CD14-positive monocyte (primary cell): ENCODE measurements at regions not wholly inside any gene's neighbourhood (a gene's known extent, or its start where the extent isn't known, plus 50 kb on each side); places are given as distances from the start of the nearest gene placed in this dataset.

Experiments
- DNase-seq, 3 donors: peaks; one replicate each; pipeline ENCODE4 v3.0.0-alpha.2; 2011 to 2022
- H2AFZ ChIP-seq: 2 replicates; pipeline ENCODE4 v1.6.0; 2012; ENCODE audit warnings: mild to moderate bottlenecking, low read depth, low read length, inconsistent platforms; ENCODE audit not compliant: insufficient read depth, poor library complexity, severe bottlenecking
- H3K27ac ChIP-seq, 2 donors: 1 replicate in 1 of 2; 2 replicates in 1 of 2; pipeline ENCODE4 v1.5.1; 2012 to 2013; ENCODE audit warnings: low read length in 2 of 2, control low read depth in 1 of 2, inconsistent platforms in 1 of 2, low read depth in 1 of 2, mild to moderate bottlenecking in 1 of 2
- H3K27me3 ChIP-seq, 2 donors: one replicate each; pipeline versions ENCODE4 v1.6.0 to v1.6.1; 2011 to 2013; ENCODE audit warnings: low read length in 2 of 2; ENCODE audit not compliant: control insufficient read depth in 2 of 2, insufficient read depth in 2 of 2
- H3K36me3 ChIP-seq, 2 donors: replicated peaks in 1 of 2; 1 replicate in 1 of 2; 2 replicates in 1 of 2; pipeline versions ENCODE4 v1.5.1 to v1.6.1; 2012 to 2013; ENCODE audit warnings: low read length in 2 of 2, control low read depth in 1 of 2, inconsistent platforms in 1 of 2, mild to moderate bottlenecking in 1 of 2; ENCODE audit not compliant: insufficient read depth in 2 of 2, control insufficient read depth in 1 of 2
- H3K4me1 ChIP-seq, 2 donors: 1 replicate in 1 of 2; 2 replicates in 1 of 2; pipeline versions ENCODE4 v1.5.1 to v1.6.1; 2012 to 2013; ENCODE audit warnings: low read length in 2 of 2, control low read depth in 1 of 2, inconsistent platforms in 1 of 2, mild to moderate bottlenecking in 1 of 2, moderate library complexity in 1 of 2; ENCODE audit not compliant: insufficient read depth in 2 of 2, control insufficient read depth in 1 of 2
- H3K4me2 ChIP-seq: replicated peaks from 2 replicates; pipeline ENCODE3; 2012; ENCODE audit warnings: low read length, moderate library complexity, mild to moderate bottlenecking; ENCODE audit not compliant: poor library complexity, severe bottlenecking; ENCODE audit errors: extremely low read depth
- H3K4me3 ChIP-seq, 3 experiments: fragments of 200-600 bp in 1 of 3; sonication (generic) in 1 of 3; replicated peaks in 1 of 3; 1 replicate in 2 of 3; 2 replicates in 1 of 3; pipeline ENCODE4 v1.5.1; 2011 to 2013; ENCODE audit warnings: low read length in 3 of 3, mild to moderate bottlenecking in 3 of 3, control low read depth in 2 of 3, low read depth in 2 of 3, inconsistent platforms in 1 of 3, moderate library complexity in 1 of 3
- H3K79me2 ChIP-seq: 2 replicates; pipeline ENCODE4 v1.6.0; 2012; ENCODE audit warnings: mild to moderate bottlenecking, control low read depth, inconsistent platforms, low read length, moderate library complexity; ENCODE audit not compliant: insufficient read depth
- H3K9ac ChIP-seq: 2 replicates; pipeline ENCODE4 v1.6.0; 2017; ENCODE audit warnings: low read length, mild to moderate bottlenecking; ENCODE audit not compliant: insufficient read depth, poor library complexity, severe bottlenecking
- H3K9me3 ChIP-seq, 2 donors: replicated peaks in 1 of 2; 1 replicate in 1 of 2; 2 replicates in 1 of 2; pipeline versions ENCODE4 v1.5.1 to v1.6.1; 2012 to 2013; ENCODE audit warnings: low read length in 2 of 2, control low read depth in 1 of 2; ENCODE audit not compliant: control insufficient read depth in 1 of 2, insufficient read depth in 1 of 2
- H4K20me1 ChIP-seq: 2 replicates; pipeline ENCODE4 v1.6.0; 2012; ENCODE audit warnings: mild to moderate bottlenecking, low read length, control low read depth, moderate library complexity; ENCODE audit not compliant: insufficient read depth
- H3K27ac Mint-ChIP-seq, 7 donors: one replicate each; pipeline ENCODE4 v1.8.0; 2020; ENCODE audit warnings: mild to moderate bottlenecking in 7 of 7, mixed read lengths in 7 of 7, moderate library complexity in 6 of 7, inconsistent platforms in 2 of 7
- H3K27me3 Mint-ChIP-seq, 3 donors: one replicate each; pipeline ENCODE4 v1.8.0; 2021 to 2022; ENCODE audit warnings: low read depth in 3 of 3, mild to moderate bottlenecking in 3 of 3, mixed read lengths in 3 of 3, moderate library complexity in 3 of 3, inconsistent platforms in 1 of 3
- H3K36me3 Mint-ChIP-seq, 2 donors: one replicate each; pipeline ENCODE4 v1.8.0; 2020; ENCODE audit warnings: mixed read lengths in 2 of 2, inconsistent platforms in 1 of 2, mild to moderate bottlenecking in 1 of 2
- H3K4me1 Mint-ChIP-seq: one replicate; pipeline ENCODE4 v1.8.0; 2020; ENCODE audit warnings: mild to moderate bottlenecking, mixed read lengths
- H3K4me3 Mint-ChIP-seq, 2 donors: one replicate each; pipeline ENCODE4 v1.8.0; 2020; ENCODE audit warnings: mild to moderate bottlenecking in 2 of 2, mixed read lengths in 2 of 2, moderate library complexity in 1 of 2
- H3K9me3 Mint-ChIP-seq, 7 donors: one replicate each; pipeline ENCODE4 v1.8.0; 2020 to 2022; ENCODE audit warnings: mixed read lengths in 7 of 7, mild to moderate bottlenecking in 6 of 7, moderate library complexity in 6 of 7, inconsistent platforms in 2 of 7
- CTCF ChIP-seq: fragments of 200-600 bp; IDR thresholded peaks from one replicate; pipeline ENCODE4 v1.8.0; 2022; ENCODE audit warnings: antibody characterized with exemption, mild to moderate bottlenecking
- WGBS: methylation state at CpG from one replicate; pipeline ENCODE4 v1.1.5; 2013; ENCODE audit warnings: missing lambda C conversion rate; ENCODE audit not compliant: insufficient coverage; 5-methylcytosine and 5-hydroxymethylcytosine counted together
- intact Hi-C, 2 donors: fragments of 100-400 bp; cut with micrococcal nuclease; formaldehyde crosslinking; loops; one replicate each; pipeline versions ENCODE4 v1.15.0 to v1.15.1; 2023

GRCh38 chr15:91461377-91461776 lies 361.3 kb downstream of the SV2B start:
- no peak overlapping the region for H3K27ac Mint-ChIP-seq
- 94% methylated on average over 2 of the region's 3 CpGs for WGBS

GRCh38 chr15:91465086-91465485 lies 365.0 kb downstream of the SV2B start:
- Mint-ChIP-seq H3K36me3 (no peaks in the 10 kb centered on the region), H3K4me3 (no peak overlapping the region), H3K4me1 (peaks cover 5% of the 10 kb centered on the region), H3K9me3 (no peaks in the 10 kb centered on the region), H3K27me3 (peaks cover 1 to 7% (median 2%) of the 10 kb centered on the region in 3 donors), H3K27ac (no peak overlapping the region)
- no peak for DNase-seq
- H3K36me3 ChIP-seq: no peaks in the 10 kb centered on the region
- no peak for TF ChIP-seq CTCF
- H3K9me3 ChIP-seq: no peaks in the 10 kb centered on the region
- intact Hi-C loops: no loop called here
- no peaks in the 10 kb centered on the region for H3K27me3 ChIP-seq
- H3K4me2 ChIP-seq: no peak overlapping the region
- no peak overlapping the region for H3K9ac ChIP-seq
- H3K27ac ChIP-seq: no peak overlapping the region
- no peaks in the 10 kb centered on the region for H3K4me1 ChIP-seq
- no peak overlapping the region for H3K4me3 ChIP-seq
- no peaks in the 10 kb centered on the region for H3K79me2 ChIP-seq
- no peaks in the 10 kb centered on the region for H4K20me1 ChIP-seq
- 82% methylated on average over 2 of the region's 4 CpGs for WGBS
- H2AFZ ChIP-seq: no peak overlapping the region

More at GRCh38 chr15:91461377-91461776, 361.3 kb downstream of the SV2B start:
- Histone ChIP-seq H3K36me3 (no peaks in the 10 kb centered on the region), H3K9me3 (peaks cover 0 to 3% of the 10 kb centered on the region in 2 donors), H4K20me1 (no peaks in the 10 kb centered on the region), H3K4me1 (no peaks in the 10 kb centered on the region), H3K79me2 (no peaks in the 10 kb centered on the region), H3K4me3 (no peak overlapping the region), H2AFZ (no peak overlapping the region), H3K9ac (no peak overlapping the region), H3K27ac (no peak overlapping the region), H3K4me2 (no peak overlapping the region), H3K27me3 (no peaks in the 10 kb centered on the region)
- intact Hi-C loops: no loop called here
- Mint-ChIP-seq H3K36me3 (no peaks in the 10 kb centered on the region), H3K4me3 (no peak overlapping the region), H3K4me1 (no peaks in the 10 kb centered on the region), H3K9me3 (peaks cover 0 to 8% (median 0%) of the 10 kb centered on the region in 7 donors), H3K27me3 (peaks cover 0 to 6% (median 2%) of the 10 kb centered on the region in 3 donors)
- DNase-seq: no peak
- TF ChIP-seq CTCF: no peak
